PFSK-1 (cell line): ENCODE measurements at regions not wholly inside any gene's neighbourhood (a gene's known extent, or its start where the extent isn't known, plus 50 kb on each side); places are given as distances from the start of the nearest gene placed in this dataset.

ENCODE experiments used
- FOXP2 ChIP-seq: optimal IDR thresholded peaks from 2 replicates; pipeline ENCODE3; 2011; ENCODE audit warnings: borderline replicate concordance, control low read depth, inconsistent platforms; ENCODE audit not compliant: insufficient read depth; ENCODE audit errors: extremely low read length, extremely low read depth
- POLR2AphosphoS5 ChIP-seq: IDR thresholded peaks from 2 replicates; pipeline ENCODE4 v1.6.1; 2012; ENCODE audit warnings: low read depth, mild to moderate bottlenecking, control low read depth, low read length, moderate library complexity
- SIN3A ChIP-seq: IDR thresholded peaks from 2 replicates; pipeline ENCODE4 v1.6.1; 2012; ENCODE audit warnings: mild to moderate bottlenecking, low read length, moderate library complexity, borderline replicate concordance; ENCODE audit not compliant: insufficient read depth
- TAF1 ChIP-seq: IDR thresholded peaks from 2 replicates; pipeline ENCODE4 v1.6.1; 2012; ENCODE audit warnings: low read length, control low read depth, borderline replicate concordance; ENCODE audit not compliant: insufficient read depth
- TF ChIP-seq, protein P1 (sequence below), 2 experiments: IDR thresholded peaks; 2 replicates each; pipeline versions ENCODE4 v1.6.1 to v1.8.0; 2011 to 2012; ENCODE audit warnings: low read depth in 2 of 2, low read length in 2 of 2, control low read depth in 1 of 2, inconsistent platforms in 1 of 2, mild to moderate bottlenecking in 1 of 2, moderate library complexity in 1 of 2; ENCODE audit not compliant: insufficient read depth in 1 of 2

DNA sequence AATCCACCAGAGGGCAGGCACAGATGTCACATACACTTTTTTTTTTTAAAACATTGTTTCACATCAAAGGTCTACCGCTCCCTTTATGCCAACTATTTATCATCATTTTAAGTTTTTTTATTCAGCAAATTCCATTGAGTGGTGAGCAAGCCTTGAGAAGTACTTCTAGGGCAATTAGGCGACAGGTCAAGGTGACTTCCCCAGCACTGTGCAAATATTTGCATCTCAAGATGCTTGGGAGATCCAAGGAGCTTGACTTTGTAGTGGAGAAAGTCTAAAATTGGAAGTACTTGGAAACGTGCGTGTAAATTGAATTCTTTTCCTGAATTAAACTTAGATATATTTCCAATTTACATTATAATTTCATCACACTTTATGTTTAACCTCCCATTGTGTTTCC, 211.1 kb downstream of the ICE1 start:
- no peak for TF ChIP-seq POLR2AphosphoS5
- TF ChIP-seq, protein P1, sequence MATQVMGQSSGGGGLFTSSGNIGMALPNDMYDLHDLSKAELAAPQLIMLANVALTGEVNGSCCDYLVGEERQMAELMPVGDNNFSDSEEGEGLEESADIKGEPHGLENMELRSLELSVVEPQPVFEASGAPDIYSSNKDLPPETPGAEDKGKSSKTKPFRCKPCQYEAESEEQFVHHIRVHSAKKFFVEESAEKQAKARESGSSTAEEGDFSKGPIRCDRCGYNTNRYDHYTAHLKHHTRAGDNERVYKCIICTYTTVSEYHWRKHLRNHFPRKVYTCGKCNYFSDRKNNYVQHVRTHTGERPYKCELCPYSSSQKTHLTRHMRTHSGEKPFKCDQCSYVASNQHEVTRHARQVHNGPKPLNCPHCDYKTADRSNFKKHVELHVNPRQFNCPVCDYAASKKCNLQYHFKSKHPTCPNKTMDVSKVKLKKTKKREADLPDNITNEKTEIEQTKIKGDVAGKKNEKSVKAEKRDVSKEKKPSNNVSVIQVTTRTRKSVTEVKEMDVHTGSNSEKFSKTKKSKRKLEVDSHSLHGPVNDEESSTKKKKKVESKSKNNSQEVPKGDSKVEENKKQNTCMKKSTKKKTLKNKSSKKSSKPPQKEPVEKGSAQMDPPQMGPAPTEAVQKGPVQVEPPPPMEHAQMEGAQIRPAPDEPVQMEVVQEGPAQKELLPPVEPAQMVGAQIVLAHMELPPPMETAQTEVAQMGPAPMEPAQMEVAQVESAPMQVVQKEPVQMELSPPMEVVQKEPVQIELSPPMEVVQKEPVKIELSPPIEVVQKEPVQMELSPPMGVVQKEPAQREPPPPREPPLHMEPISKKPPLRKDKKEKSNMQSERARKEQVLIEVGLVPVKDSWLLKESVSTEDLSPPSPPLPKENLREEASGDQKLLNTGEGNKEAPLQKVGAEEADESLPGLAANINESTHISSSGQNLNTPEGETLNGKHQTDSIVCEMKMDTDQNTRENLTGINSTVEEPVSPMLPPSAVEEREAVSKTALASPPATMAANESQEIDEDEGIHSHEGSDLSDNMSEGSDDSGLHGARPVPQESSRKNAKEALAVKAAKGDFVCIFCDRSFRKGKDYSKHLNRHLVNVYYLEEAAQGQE (IDR thresholded peaks at IDR 0.05; ENCODE audit: insufficient read depth in 1 of 2, low read depth in 2 of 2, low read length in 2 of 2), result no peak
- no peak for TF ChIP-seq FOXP2
- TF ChIP-seq TAF1, result no peak

DNA sequence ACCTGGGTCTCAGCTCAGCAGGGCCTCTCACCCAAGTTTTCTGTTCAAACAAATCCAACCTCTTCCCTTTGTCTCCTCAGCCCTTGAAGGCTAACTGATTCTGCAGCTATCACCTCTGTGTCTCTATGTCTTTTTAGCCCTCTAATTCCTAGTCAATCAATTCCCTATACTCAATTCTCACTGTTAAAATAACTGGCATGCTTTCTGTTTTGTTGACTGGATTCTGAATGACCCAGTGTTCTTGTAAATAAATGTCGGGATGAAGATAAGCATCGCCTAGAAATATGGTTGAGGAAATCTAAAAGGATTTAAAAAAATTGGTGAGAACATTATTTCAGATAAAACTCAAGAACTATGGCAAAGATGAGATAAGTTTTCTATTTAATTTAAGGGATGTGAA, 210.2 kb downstream of the ICE1 start:
- TF ChIP-seq FOXP2 (no peak), TAF1 (no peak), SIN3A (no peak), POLR2AphosphoS5 (no peak)
- TF ChIP-seq, protein P1 (IDR thresholded peaks at IDR 0.05; ENCODE audit: insufficient read depth in 1 of 2, low read depth in 2 of 2, low read length in 2 of 2), result no peak

DNA sequence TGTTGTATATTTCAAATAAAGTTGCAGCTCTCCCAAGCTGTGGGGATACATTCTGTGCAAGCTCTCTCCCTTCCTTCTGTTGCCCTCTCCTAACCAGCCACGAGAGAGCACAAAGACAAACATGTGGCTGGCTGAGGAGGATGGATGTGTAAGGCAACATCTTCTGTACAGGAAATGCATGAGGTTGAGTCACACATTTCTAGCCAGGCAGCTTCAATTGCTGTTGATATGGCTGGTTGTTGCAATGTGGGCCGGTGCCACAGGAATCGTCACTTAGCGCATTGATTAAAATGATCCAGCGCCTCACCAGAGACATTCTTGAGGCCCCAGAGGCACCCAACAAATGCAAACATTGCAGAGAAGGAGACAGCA, 207.1 kb downstream of the ICE1 start:
- no peak for TF ChIP-seq FOXP2
- TF ChIP-seq, protein P1 (IDR thresholded peaks at IDR 0.05; ENCODE audit: insufficient read depth in 1 of 2, low read depth in 2 of 2, low read length in 2 of 2), result no peak
- no peak for TF ChIP-seq POLR2AphosphoS5
- no peak for TF ChIP-seq TAF1
- TF ChIP-seq SIN3A, result no peak

DNA sequence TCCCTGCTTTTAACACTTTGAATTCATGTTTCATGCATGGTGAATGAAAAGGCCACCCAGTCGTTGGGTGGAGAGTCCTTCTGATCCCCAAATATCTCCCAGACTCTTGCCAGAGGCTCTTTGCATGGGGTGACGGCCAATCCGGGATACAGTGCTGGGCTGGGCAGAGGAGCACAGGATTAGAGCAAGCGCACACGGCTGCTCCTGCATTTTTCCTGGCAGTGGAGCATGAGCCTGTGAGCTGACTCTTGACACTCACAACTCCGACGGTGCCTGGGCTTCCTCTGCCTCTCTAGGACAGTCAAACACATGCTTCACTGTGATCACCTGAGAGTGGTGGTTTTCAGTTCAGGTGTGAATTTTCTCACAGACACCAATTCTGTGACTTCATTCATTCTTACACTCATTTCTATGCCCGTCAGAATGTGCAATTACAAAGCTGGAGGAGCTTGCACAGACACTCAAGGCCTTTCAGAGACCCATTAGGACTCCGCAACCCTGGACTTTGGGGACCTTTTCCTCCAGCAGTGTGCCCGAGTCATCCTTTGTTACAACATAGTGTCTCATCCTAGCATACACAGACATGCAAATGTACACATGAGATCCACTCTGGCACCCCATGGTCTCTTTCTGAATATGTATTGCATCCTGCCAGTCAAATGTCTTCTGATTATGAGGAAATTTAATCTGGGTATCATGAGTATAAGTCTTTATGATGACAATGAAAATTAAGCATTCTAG, 206.6 kb downstream of the ICE1 start:
- no peak for TF ChIP-seq TAF1
- TF ChIP-seq FOXP2, result no peak
- TF ChIP-seq POLR2AphosphoS5, result no peak
- no peak for TF ChIP-seq SIN3A
- TF ChIP-seq, protein P1 (IDR thresholded peaks at IDR 0.05; ENCODE audit: insufficient read depth in 1 of 2, low read depth in 2 of 2, low read length in 2 of 2), result no peak
